NCI-H2107 (cell line): ENCODE measurements at regions not wholly inside any gene's neighbourhood (a gene's known extent, or its start where the extent isn't known, plus 50 kb on each side); places are given as distances from the start of the nearest gene placed in this dataset.

Experiments
- DNase-seq: peaks from one replicate; lab custom pipeline; 2025; lab: John Stamatoyannopoulos, UW

DNA sequence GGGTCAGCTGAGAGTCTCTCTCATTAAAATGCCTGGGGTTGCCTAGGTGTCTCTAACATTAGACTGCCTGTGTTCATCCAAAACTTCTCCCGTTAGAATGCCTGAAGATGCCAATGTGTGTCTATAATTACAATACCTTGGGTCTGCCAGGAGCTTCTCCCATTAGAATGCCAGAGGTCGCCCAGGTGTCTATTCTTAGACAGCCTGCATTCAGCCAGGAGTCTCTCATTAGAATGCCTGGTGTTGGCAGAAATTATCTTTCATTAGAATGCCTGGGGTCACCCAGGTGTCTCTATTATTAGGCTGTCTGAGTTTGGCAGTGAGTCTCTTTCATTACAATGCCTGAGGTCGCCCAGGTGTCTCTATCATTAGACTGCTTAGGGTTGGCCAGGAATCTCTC lies 1560.2 kb downstream of the UQCRFS1 start:
- no peak for DNase-seq

DNA sequence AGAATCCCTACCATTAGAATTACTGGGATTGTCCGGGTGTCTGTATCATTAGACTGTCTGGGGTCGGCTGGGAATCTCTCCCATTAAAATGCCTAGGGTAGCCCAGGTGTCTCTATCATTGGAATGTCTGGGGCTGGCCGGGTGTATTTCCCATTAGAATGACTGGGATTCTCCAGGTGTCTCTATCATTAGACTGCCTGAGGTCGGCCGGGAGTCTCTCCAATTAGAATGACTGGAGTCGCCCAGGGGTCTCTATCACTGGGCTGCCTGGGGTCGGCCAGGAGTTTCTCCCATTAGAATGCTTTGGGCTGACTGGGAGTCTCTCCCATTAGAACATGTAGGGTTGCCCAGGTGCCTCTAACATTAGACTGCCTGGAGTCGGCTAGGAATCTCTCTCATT lies 1560.7 kb downstream of the UQCRFS1 start:
- DNase-seq: no peak

DNA sequence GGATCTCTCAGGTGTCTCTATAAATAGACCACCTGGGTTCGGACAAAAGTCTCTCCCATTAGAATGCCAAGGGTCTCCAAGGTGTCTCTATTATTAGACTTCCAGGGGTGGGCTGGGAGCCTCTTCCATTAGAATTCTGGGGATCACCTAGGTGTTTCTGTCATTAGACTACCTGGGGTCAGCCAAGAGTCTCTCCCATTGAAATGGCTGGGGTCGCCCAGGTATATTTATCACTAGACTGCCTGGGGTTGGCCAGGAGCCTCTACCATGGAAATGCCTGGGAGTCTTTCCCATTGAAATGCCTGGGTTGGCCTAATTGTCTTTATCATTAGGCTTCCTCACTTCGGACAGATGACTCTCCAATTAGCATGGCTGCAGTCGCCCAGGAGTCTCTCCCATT lies 1565.5 kb downstream of the UQCRFS1 start:
- DNase-seq: no peak

DNA sequence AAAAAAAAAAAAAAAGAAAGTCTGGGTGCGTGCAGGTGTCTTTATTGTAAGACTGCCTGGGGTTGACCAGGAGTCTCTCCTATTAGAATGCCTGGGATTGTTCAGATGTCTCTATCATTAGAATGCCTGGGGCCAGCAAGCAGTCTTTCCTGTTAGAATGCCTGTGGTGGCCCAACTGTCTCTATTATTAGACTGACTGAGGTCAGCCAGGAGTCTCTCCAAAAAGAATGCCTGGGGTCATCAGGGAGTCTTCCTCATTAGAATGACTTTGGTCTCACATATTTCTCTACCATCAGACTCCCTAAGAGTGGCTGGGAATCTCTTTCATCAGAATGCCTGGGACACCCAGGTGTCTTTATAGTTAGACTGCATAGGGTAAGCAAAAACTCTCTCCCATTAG lies 1577.5 kb downstream of the UQCRFS1 start:
- DNase-seq: no peak

DNA sequence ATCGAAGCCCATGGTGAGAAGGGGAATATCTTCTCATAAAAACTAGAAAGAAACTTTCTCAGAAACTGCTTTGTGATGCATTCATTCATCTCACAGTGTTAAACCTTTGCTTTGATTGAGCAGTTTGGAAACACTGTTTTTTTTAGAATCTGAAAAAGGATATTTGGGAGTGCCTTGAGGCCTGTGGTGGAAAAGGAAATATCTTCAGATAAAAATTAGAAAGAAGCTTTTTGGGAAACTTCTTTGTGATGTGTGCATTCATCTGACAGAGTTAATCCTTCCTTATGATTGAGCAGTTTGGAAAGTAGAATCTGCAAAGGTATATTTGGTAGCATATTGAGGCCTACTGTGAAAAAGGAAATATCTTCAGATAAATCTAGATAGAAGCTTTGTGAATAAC lies 1594.9 kb downstream of the UQCRFS1 start:
- no peak for DNase-seq

DNA sequence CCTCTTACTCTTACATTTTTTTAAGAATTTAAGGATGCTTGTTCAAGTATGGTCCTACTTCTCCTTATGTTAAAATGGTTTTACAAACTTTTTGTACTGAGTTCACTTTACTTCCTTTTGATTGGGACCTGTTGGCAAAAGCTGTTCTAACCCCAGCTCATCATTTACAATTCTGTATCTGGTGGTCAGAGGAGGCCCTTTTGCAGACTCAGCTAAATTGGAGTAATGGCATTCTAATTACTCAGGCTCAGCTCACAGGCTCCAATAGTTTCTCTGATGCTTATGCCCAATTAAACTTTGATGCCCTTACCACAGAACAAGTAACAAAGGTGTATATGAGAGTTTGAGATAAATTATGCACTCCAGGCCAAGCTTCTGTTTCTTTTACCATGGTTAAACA lies 1632.0 kb downstream of the UQCRFS1 start:
- no peak for DNase-seq
